ENCODE measurements at regions not wholly inside any gene's neighbourhood (a gene's known extent, or its start where the extent isn't known, plus 50 kb on each side); places are given as distances from the start of the nearest gene placed in this dataset.
"Not testable (repeated sequence)": the region's sequence is repeated elsewhere in the genome, so short reads cannot be mapped to it uniquely, and the experiment has no call there.

DNA sequence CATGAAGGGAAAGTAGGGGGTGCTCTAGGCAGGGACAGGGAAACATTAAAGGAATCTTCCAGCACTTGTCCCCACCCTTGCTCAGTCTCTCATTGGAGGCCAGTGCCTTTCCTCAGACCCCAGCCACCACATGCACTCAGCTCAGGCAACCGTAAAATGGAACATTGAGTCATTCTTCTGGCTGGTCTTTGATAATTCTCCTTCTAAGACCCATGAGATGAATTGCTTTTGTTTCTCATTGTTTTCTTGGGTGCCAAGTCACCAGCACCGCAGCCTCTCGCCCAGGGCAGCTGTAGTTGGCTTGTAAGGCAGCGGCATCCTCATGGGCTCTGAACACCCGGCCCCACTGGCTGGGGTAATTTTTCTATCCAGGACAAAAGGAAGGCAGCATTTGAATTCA lies 108.2 kb downstream of the PHETA1 start:
- FAIRE-seq, result no peak

DNA sequence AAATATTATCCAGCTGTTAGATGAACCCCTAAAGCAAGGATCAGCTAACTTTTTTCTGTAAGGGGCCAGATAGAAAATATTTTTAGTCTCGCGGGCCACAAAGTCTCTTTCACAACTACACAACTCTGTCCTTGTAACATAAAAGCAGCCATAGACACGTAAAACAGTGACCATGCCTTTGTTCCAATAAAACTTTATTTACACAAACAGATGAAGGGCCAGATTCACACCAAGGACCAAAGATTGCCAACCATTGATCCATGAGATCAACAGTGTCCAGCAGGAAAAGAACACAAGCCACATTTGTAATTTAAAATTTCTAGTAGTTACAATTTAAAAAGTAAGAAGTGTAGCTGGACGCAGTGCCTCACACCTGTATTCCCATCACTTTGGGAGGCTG lies 109.7 kb downstream of the PHETA1 start:
- TF ChIP-seq FOSL2 (IDR thresholded peaks at IDR 0.05), result no peak
- no peak for TF ChIP-seq FOSL2 (CRISPR knock-in tag; IDR thresholded peaks at IDR 0.05)
- no peak for TF ChIP-seq RCOR1 (IDR thresholded peaks at IDR 0.05; ENCODE audit: low read depth, low read length)
- TF ChIP-seq PHF8 (IDR thresholded peaks at IDR 0.05; ENCODE audit: borderline replicate concordance, low read depth), result no peak
- no peak for TF ChIP-seq CBX8 (IDR thresholded peaks at IDR 0.05)
- no peak for TF ChIP-seq POLR2AphosphoS2 (conservative IDR thresholded peaks at IDR 0.05; ENCODE audit: low read length)
- 71% methylated on average over 4 of the region's 4 CpGs for WGBS (ENCODE audit: missing lambda C conversion rate)
- H3K9me3 ChIP-seq, result no peaks in the 10 kb centered on the region
- ATAC-seq (no peak), DNase-seq (ENCODE audit: low read depth in 1 of 2, low spot score in 1 of 2) (no peak), FAIRE-seq (no peak)
- no peaks in the 10 kb centered on the region for H3K4me1 ChIP-seq
- H3K4me2 ChIP-seq, result no peak overlapping the region
- no peak overlapping the region for H3K27ac ChIP-seq
- H3K4me3 ChIP-seq, result no peak overlapping the region
- ChIA-PET CTCF (interaction anchor here (0.9 to 10.5 kb wide), 3 partner anchors 15 to 227 kb away, joined by 3 to 60 read pairs (median 3); no protein-coding TSS in a partner anchor), POLR2A (interaction anchor here (0.6 kb wide), 1 partner anchor 35 kb away, joined by 5 read pairs; no protein-coding TSS in a partner anchor)

More for the DNA sequence above, 108.2 kb downstream of the PHETA1 start:
- Histone ChIP-seq H3K4me2 (no peak overlapping the region), H3K9me3 (no peaks in the 10 kb centered on the region), H3K4me3 (no peak overlapping the region), H3K4me1 (no peaks in the 10 kb centered on the region), H3K27ac (no peak overlapping the region)
- ATAC-seq (no peak; a peak in 1 of 6 replicates), DNase-seq (ENCODE audit: low read depth in 1 of 2, low spot score in 1 of 2) (no peak)
- 64% methylated on average over 5 of the region's 5 CpGs for WGBS (ENCODE audit: missing lambda C conversion rate)
- no peak for TF ChIP-seq FOXS1 (CRISPR knock-in tag; IDR thresholded peaks at IDR 0.05)
- no peak for TF ChIP-seq EP300 (IDR thresholded peaks at IDR 0.05)
- no peak for TF ChIP-seq MAZ (IDR thresholded peaks at IDR 0.05; ENCODE audit: borderline replicate concordance, low read depth, low read length)
- TF ChIP-seq MYC (IDR thresholded peaks at IDR 0.05; ENCODE audit: borderline replicate concordance, low read length), result no peak
- TF ChIP-seq HEYL (CRISPR knock-in tag; IDR thresholded peaks at IDR 0.05), result no peak
- TF ChIP-seq CHD4 (IDR thresholded peaks at IDR 0.05; ENCODE audit: borderline replicate concordance), result no peak
- no peak for TF ChIP-seq SMC3 (IDR thresholded peaks at IDR 0.05)
- TF ChIP-seq, protein P1, sequence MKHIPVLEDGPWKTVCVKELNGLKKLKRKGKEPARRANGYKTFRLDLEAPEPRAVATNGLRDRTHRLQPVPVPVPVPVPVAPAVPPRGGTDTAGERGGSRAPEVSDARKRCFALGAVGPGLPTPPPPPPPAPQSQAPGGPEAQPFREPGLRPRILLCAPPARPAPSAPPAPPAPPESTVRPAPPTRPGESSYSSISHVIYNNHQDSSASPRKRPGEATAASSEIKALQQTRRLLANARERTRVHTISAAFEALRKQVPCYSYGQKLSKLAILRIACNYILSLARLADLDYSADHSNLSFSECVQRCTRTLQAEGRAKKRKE (CRISPR knock-in tag; IDR thresholded peaks at IDR 0.05; ENCODE audit: low read depth), result no peak
- POLR2A ChIA-PET, result no interaction called here
- CTCF ChIA-PET, result interaction anchor here (1.2 to 10.5 kb wide), 3 partner anchors 9 to 237 kb away, joined by 4 to 60 read pairs (median 8); no protein-coding TSS in a partner anchor

DNA sequence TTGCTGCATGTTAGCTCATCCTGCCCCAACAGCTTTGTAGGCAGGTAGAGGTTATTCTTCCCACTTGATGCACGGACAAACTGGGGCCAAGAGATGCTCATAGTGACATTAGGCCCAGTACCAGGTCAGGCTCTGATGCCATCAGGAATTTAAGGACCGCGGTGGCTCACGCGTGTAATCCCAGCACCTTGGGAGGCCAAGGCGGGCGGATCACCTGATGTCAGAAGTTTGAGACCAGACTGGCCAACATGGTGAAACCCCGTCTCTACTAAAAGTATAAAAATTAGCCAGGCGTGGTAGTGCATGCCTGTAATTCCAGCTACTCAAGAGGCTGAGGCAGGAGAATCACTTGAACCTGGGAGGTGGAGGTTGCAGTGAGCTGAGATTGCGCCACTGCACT lies 110.8 kb downstream of the PHETA1 start:
- H3K9me3 ChIP-seq; H3K4me1 ChIP-seq; H3K4me3 ChIP-seq; FAIRE-seq; ATAC-seq; H3K27ac ChIP-seq; H3K4me2 ChIP-seq; DNase-seq (ENCODE audit: low read depth in 1 of 2, low spot score in 1 of 2): not testable (repeated sequence)
- ChIA-PET POLR2A (interaction anchor here (0.7 kb wide), 1 partner anchor 326 kb away, joined by 6 read pairs; no protein-coding TSS in a partner anchor), CTCF (interaction anchor here (0.7 to 10.5 kb wide), 3 partner anchors 17 to 271 kb away, joined by 3 to 60 read pairs (median 3); no protein-coding TSS in a partner anchor)
- WGBS (ENCODE audit: missing lambda C conversion rate), result 77% methylated on average over 10 of the region's 10 CpGs

DNA sequence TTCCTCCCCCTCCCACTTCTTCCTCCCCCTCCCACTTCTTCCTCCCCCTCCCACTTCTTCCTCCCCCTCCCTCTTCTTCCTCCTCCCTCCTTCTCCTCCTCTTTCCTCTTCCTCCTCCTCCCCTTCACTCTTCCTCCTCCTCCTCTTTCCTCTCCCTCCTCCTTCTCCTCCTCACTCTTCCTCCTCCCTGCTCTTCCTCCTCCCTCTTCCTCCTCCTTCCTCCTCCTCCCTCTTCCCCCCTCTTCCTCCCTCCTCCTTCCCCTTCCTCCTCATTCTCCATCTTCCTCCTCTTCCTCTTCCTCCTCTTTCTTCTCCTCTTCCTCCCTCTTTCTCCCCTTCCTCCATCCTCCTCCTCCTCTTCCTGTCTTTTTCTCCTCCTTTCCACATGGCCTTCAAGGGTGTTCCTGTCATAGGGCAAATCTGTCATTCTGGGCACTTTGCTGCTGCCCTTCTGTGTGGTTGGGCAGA lies 111.4 kb downstream of the PHETA1 start:
- no peak overlapping the region for H3K4me3 ChIP-seq
- H3K4me1 ChIP-seq, result no peaks in the 10 kb centered on the region
- no peak overlapping the region for H3K4me2 ChIP-seq
- H3K27ac ChIP-seq, result no peak overlapping the region
- H3K9me3 ChIP-seq, result no peaks in the 10 kb centered on the region
- no peak for ATAC-seq
- ChIA-PET POLR2A (no interaction called here), CTCF (interaction anchor here (10.5 kb wide), 1 partner anchor 17 kb away, joined by 60 read pairs; no protein-coding TSS in a partner anchor)
- no peak for DNase-seq (ENCODE audit: low read depth in 1 of 2, low spot score in 1 of 2)
- TF ChIP-seq RCOR1 (IDR thresholded peaks at IDR 0.05; ENCODE audit: low read depth, low read length) (no peak), CEBPB (IDR thresholded peaks at IDR 0.05) (no peak), GATA3 (IDR thresholded peaks at IDR 0.05; ENCODE audit: borderline replicate concordance) (no peak), ZSCAN20 (CRISPR knock-in tag; IDR thresholded peaks at IDR 0.05) (no peak), HEYL (CRISPR knock-in tag; IDR thresholded peaks at IDR 0.05) (no peak), JUNB (IDR thresholded peaks at IDR 0.05) (no peak)
- TF ChIP-seq, protein P2, sequence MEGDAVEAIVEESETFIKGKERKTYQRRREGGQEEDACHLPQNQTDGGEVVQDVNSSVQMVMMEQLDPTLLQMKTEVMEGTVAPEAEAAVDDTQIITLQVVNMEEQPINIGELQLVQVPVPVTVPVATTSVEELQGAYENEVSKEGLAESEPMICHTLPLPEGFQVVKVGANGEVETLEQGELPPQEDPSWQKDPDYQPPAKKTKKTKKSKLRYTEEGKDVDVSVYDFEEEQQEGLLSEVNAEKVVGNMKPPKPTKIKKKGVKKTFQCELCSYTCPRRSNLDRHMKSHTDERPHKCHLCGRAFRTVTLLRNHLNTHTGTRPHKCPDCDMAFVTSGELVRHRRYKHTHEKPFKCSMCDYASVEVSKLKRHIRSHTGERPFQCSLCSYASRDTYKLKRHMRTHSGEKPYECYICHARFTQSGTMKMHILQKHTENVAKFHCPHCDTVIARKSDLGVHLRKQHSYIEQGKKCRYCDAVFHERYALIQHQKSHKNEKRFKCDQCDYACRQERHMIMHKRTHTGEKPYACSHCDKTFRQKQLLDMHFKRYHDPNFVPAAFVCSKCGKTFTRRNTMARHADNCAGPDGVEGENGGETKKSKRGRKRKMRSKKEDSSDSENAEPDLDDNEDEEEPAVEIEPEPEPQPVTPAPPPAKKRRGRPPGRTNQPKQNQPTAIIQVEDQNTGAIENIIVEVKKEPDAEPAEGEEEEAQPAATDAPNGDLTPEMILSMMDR (IDR thresholded peaks at IDR 0.05), result no peak
- TF ChIP-seq, protein P3, sequence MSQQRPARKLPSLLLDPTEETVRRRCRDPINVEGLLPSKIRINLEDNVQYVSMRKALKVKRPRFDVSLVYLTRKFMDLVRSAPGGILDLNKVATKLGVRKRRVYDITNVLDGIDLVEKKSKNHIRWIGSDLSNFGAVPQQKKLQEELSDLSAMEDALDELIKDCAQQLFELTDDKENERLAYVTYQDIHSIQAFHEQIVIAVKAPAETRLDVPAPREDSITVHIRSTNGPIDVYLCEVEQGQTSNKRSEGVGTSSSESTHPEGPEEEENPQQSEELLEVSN (IDR thresholded peaks at IDR 0.05; ENCODE audit: borderline replicate concordance, low read depth), result no peak
- no peak for FAIRE-seq

Measured in A549 (cell line).